ENCODE measurements at regions not wholly inside any gene's neighbourhood (a gene's known extent, or its start where the extent isn't known, plus 50 kb on each side); places are given as distances from the start of the nearest gene placed in this dataset.

- TF ChIP-seq POLR2AphosphoS5 (IDR thresholded peaks at IDR 0.05; ENCODE audit: low read depth, low read length) (no peak), POLR2A (IDR thresholded peaks at IDR 0.05; ENCODE audit: low read depth, low read length) (no peak), TAF1 (IDR thresholded peaks at IDR 0.05; ENCODE audit: borderline replicate concordance, low read depth, low read length) (no peak)
Observed at GRCh38 chr3:195009616-195010015, 261.3 kb downstream of the XXYLT1 start.
